ENCODE measurements at regions not wholly inside any gene's neighbourhood (a gene's known extent, or its start where the extent isn't known, plus 50 kb on each side); places are given as distances from the start of the nearest gene placed in this dataset.
A peak's percentile ranks its signal among the peaks of the same experiment; 100 is the strongest.

DNA sequence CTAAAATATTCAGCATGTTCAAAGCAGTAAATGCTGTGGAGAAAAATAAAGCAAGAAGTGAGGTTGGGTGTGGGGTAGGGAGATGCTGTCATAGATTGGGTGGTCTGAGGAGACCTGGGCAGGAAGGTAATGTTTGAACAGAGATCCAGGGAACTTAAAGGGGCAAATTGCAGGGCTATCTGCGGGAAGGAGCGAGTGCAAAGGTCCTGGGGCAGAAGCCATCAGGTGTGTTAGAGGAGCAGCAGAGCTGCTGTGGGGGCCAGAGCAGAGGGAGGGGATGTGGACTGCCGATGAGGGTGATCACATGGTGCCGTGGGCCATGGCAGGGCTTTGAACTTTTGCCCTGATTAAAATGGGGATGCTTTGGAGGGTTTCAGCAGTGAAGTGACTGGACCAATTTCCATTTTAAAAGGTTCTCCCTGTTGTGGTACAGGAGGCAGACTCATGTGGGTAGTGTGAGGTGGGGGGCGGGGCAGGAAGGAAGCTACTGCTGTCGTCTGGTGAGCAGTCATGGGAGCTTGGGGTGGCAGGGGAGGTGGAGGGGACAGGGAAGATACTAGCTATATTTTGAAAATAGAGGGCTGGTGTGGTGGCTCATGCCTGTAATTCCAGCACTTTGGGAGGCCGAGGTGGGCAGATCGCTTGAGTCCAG lies 145.0 kb downstream of the AACS start:
- Mint-ChIP-seq H3K4me3 (no peak overlapping the region), H3K27me3 (ENCODE audit: low read depth) (peaks cover 32% of the 10 kb centered on the region), H3K9me3 (no peaks in the 10 kb centered on the region), H3K36me3 (ENCODE audit: insufficient read depth in 2 of 2) (no peaks in the 10 kb centered on the region), H3K4me1 (ENCODE audit: low read depth) (no peaks in the 10 kb centered on the region), H3K27ac (no peak overlapping the region)
- DNase-seq, result peak in 1 of 2 donors; percentile 12
- peak in 1 of 2 donors; percentile 62 for ATAC-seq (replicated peaks in 1 of 2)

DNA sequence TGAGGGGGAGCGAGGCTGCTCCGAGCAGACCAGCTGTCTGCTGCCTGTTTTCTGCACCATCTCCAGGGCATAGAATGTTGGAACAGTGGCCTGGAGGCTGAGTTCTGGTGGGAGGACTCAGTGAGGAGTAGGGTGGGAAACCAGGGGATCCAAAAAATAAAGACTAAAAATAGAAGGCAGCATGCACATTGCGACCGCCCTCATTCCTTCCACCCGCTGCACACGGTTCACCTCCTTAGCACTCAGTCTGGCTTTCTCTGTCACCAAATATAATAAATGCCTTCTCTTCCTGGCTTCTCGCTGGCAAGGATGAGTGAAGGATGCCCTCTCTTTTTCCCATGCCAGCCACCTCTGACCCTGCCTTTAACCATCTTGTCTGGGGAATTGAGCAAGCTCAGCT lies 146.2 kb downstream of the AACS start:
- no peak overlapping the region for H3K4me3 Mint-ChIP-seq
- no peak for DNase-seq
- H3K27ac Mint-ChIP-seq, result no peak overlapping the region
- H3K9me3 Mint-ChIP-seq, result no peaks in the 10 kb centered on the region
- no peak for ATAC-seq (replicated peaks in 1 of 2)
- H3K27me3 Mint-ChIP-seq (ENCODE audit: low read depth), result peaks cover 32% of the 10 kb centered on the region
- no peaks in the 10 kb centered on the region for H3K36me3 Mint-ChIP-seq (ENCODE audit: insufficient read depth in 2 of 2)
- H3K4me1 Mint-ChIP-seq (ENCODE audit: low read depth), result no peaks in the 10 kb centered on the region

DNA sequence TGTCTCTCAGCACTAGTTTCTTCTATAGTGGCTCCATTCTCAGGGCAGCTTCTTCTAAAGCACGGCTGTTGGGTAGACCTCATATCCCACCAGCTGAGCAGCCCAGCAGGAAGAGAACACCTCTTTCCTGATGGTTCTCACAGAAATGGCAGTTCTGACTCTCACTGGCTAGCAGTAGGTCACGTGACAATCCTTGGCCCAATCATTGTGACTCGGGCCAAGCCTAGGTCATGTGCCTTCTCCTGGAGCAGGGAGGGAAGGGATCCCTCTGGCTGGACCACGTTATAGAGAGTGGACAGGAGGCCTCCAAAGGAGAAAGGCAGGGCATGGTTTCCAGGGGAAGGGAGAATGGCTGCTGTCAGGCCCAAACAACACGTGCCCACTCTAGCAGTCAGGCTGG lies 149.1 kb downstream of the AACS start:
- Mint-ChIP-seq H3K27ac (no peak overlapping the region), H3K9me3 (no peaks in the 10 kb centered on the region), H3K4me3 (no peak overlapping the region), H3K27me3 (ENCODE audit: low read depth) (peaks cover 21% of the 10 kb centered on the region), H3K36me3 (ENCODE audit: insufficient read depth in 2 of 2) (no peaks in the 10 kb centered on the region), H3K4me1 (ENCODE audit: low read depth) (no peaks in the 10 kb centered on the region)
- DNase-seq (no peak), ATAC-seq (replicated peaks in 1 of 2) (no peak)

DNA sequence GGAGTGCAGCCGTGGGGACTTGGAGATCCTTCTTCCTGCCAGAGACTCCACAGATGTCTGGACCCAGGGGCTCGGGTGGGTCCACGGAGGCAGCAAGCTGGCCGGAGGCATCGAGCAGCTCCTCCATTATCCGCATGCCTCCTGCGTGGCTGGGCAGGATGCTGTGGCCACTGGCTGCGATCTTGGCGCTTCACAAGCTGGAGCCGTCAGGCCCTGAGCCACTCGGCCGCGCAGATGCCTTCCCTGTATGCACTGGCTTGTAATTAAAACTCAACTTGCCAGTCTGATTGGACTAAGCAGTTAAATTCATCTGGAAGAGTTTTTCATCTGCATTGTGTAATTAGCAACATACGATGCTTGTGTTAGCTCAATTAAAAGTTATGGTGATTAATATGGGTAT lies 151.5 kb downstream of the AACS start:
- H3K27ac Mint-ChIP-seq, result no peak overlapping the region
- H3K27me3 Mint-ChIP-seq (ENCODE audit: low read depth), result peaks cover 23% of the 10 kb centered on the region
- ATAC-seq (replicated peaks in 1 of 2), result no peak
- H3K9me3 Mint-ChIP-seq, result no peaks in the 10 kb centered on the region
- DNase-seq, result no peak
- peaks cover 0 to 2% of the 10 kb centered on the region in 2 donors for H3K36me3 Mint-ChIP-seq (ENCODE audit: insufficient read depth in 2 of 2)
- H3K4me1 Mint-ChIP-seq (ENCODE audit: low read depth), result peaks cover 4% of the 10 kb centered on the region
- H3K4me3 Mint-ChIP-seq, result no peak overlapping the region

DNA sequence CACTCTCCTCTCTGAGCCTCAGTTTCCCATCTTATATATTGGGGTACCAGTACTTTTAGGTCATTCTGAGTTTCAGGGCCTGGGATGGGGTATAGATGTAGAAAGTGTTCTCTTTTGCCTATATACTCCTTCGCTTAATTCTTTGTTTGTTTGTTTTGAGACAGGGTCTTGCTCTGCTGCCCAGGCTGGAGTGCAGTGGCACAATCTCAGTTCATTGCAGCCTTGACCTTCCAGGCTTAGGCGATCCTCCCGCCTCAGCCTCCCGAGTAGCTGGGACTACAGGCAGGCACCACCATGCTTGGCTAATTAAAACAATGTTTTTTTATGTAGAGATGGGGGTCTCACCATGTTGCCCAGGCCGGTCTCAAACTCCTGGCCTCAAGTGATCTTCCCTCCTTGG lies 152.1 kb downstream of the AACS start:
- ATAC-seq (replicated peaks in 1 of 2), result no peak

DNA sequence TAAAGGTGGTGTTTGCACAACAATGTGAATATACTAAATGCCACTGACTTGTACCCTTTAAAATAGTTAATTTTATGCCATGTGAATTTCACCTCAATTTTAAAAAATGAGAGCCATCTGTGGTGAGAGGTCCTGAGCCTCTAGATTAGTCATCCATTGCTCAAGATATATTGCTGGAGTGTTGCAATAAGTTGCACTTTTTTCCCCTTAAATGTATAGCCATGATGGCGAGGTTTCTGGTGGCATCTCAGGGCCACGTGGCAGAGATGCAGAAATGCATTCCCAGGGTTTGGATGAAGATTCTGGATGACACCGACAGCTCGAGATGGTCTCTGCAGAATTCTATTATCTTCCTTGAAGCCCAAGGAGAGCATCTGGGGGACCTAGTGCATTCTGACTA lies 153.7 kb downstream of the AACS start:
- H3K27me3 Mint-ChIP-seq (ENCODE audit: low read depth), result peaks cover 19% of the 10 kb centered on the region
- no peak overlapping the region for H3K27ac Mint-ChIP-seq
- DNase-seq, result no peak
- no peaks in the 10 kb centered on the region for H3K9me3 Mint-ChIP-seq
- no peak for ATAC-seq (replicated peaks in 1 of 2)
- no peak overlapping the region for H3K4me3 Mint-ChIP-seq
- H3K36me3 Mint-ChIP-seq (ENCODE audit: insufficient read depth in 2 of 2), result peaks cover 0 to 2% of the 10 kb centered on the region in 2 donors
- peaks cover 4% of the 10 kb centered on the region for H3K4me1 Mint-ChIP-seq (ENCODE audit: low read depth)

More for the DNA sequence above, 152.1 kb downstream of the AACS start:
- Mint-ChIP-seq H3K27ac (no peak overlapping the region), H3K9me3 (no peaks in the 10 kb centered on the region), H3K36me3 (ENCODE audit: insufficient read depth in 2 of 2) (peaks cover 0 to 2% of the 10 kb centered on the region in 2 donors), H3K4me1 (ENCODE audit: low read depth) (peaks cover 4% of the 10 kb centered on the region), H3K27me3 (ENCODE audit: low read depth) (peaks cover 25% of the 10 kb centered on the region), H3K4me3 (no peak overlapping the region)
- DNase-seq, result no peak

DNA sequence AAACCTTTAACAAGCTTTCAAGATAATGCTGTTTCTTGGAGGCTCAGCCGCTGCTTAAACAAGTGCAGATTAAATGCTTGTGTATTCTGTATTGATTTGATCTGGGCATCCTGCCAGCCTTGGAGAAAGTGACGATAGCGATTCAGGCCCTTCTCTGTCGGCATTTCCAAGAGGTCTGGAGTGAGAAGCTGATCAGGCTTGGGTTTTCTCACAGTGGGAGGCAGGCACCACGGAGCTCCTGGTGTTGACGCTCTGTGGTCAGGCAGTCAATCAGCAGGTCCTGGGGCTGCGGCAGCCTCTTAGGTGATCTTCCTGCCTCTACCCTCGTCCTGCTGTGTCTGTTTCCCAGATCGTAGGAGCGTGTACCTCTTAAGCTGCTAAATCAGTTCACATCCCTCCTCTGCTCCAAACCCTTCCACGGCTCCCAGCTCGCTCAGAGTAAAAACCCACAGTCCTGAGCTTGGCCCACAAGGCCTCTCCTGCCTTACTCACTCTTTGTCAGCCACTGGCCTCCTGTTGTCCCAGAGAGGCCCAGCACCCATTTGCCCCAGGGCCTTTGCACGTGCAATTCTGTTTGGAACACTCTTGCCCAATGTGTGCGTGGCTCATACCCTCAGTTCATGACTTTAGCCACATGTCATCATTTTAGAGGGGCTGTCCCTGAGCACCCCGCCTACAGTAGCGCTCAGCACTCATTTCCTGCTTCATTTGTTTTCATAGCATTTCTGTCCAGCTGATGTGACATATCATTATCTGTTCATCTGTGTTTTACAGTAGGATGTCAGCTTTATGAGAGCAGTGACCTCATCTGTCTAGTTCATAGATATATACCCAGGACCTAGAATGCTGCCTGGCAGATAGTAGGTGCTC lies 155.4 kb downstream of the AACS start:
- Mint-ChIP-seq H3K27me3 (ENCODE audit: low read depth) (peaks cover 19% of the 10 kb centered on the region), H3K4me1 (ENCODE audit: low read depth) (peaks cover 4% of the 10 kb centered on the region), H3K27ac (no peak overlapping the region), H3K9me3 (no peaks in the 10 kb centered on the region), H3K36me3 (ENCODE audit: insufficient read depth in 2 of 2) (peaks cover 0 to 2% of the 10 kb centered on the region in 2 donors), H3K4me3 (no peak overlapping the region)
- peak in 1 of 2 donors; percentile 39 for ATAC-seq (replicated peaks in 1 of 2)
- no peak for DNase-seq

DNA sequence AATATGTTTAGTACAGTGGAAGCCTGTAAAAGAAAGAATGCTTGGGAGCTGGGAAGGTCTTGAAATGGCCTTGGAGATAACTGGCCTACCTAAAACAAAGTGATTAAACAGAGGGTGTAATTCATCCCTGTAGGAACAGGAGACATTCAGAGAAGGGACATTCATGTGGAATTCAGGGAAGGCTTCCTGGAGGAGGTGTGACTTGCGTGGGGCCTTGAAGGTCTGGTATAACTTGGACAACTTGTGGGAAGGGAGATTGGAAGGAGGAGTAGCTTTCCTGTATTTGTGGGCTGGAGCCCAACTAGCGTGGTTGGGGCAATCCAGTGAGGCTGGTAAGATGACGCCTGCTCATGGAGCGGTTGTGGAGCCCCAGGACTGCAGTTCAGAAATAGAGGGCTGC lies 156.4 kb downstream of the AACS start:
- no peak overlapping the region for H3K4me3 Mint-ChIP-seq
- no peaks in the 10 kb centered on the region for H3K9me3 Mint-ChIP-seq
- H3K27me3 Mint-ChIP-seq (ENCODE audit: low read depth), result peaks cover 19% of the 10 kb centered on the region
- H3K4me1 Mint-ChIP-seq (ENCODE audit: low read depth), result peaks cover 4% of the 10 kb centered on the region
- DNase-seq (no peak), ATAC-seq (replicated peaks in 1 of 2) (no peak)
- no peak overlapping the region for H3K27ac Mint-ChIP-seq
- H3K36me3 Mint-ChIP-seq (ENCODE audit: insufficient read depth in 2 of 2), result peaks cover 0 to 2% of the 10 kb centered on the region in 2 donors

DNA sequence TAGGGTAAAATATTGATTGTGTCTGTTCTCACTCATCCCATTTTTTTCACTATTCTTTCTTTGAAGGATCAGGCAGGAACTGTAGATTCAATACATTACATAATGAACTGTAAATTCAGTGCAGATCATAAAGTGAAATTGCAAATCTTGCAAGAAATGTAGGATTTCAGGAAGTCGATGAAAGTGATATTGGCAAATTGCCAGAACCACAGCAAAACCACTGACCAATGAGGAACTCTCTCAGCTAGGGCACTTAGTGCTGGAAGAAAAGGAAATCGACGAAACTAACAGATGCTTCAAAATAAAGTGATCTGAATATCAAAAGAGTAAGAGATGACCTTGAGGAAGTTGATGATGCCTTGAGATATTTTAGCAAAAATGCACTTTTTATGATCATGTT lies 157.6 kb downstream of the AACS start:
- Mint-ChIP-seq H3K36me3 (ENCODE audit: insufficient read depth in 2 of 2) (peaks cover 0 to 2% of the 10 kb centered on the region in 2 donors), H3K4me3 (no peak overlapping the region), H3K27ac (no peak overlapping the region), H3K27me3 (ENCODE audit: low read depth) (peaks cover 15% of the 10 kb centered on the region), H3K9me3 (no peaks in the 10 kb centered on the region), H3K4me1 (ENCODE audit: low read depth) (peaks cover 4% of the 10 kb centered on the region)
- ATAC-seq (replicated peaks in 1 of 2) (no peak), DNase-seq (no peak)

DNA sequence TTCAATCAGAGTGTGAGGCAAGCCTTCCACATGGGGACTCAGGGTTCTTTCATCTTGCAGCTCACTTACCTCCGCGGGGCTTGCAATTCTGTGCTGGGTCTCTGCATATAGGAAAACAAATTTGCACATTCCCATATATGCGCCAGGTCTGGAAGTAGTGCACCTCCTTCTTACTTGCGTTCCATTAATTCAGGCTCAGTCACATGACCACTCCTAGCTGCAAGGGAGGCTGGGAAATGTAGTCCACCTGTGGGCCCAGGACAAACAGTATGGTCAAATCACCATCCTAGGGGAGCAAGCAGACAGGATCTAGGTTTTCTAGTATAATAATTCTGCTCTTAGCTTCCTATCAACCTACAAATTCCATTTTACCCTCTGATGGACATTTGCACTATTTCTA lies 160.4 kb downstream of the AACS start:
- Mint-ChIP-seq H3K9me3 (no peaks in the 10 kb centered on the region), H3K4me3 (no peak overlapping the region), H3K36me3 (ENCODE audit: insufficient read depth in 2 of 2) (peaks cover 0 to 2% of the 10 kb centered on the region in 2 donors), H3K27me3 (ENCODE audit: low read depth) (peaks cover 13% of the 10 kb centered on the region), H3K27ac (no peak overlapping the region), H3K4me1 (ENCODE audit: low read depth) (peaks cover 4% of the 10 kb centered on the region)
- no peak for ATAC-seq (replicated peaks in 1 of 2)
- no peak for DNase-seq

DNA sequence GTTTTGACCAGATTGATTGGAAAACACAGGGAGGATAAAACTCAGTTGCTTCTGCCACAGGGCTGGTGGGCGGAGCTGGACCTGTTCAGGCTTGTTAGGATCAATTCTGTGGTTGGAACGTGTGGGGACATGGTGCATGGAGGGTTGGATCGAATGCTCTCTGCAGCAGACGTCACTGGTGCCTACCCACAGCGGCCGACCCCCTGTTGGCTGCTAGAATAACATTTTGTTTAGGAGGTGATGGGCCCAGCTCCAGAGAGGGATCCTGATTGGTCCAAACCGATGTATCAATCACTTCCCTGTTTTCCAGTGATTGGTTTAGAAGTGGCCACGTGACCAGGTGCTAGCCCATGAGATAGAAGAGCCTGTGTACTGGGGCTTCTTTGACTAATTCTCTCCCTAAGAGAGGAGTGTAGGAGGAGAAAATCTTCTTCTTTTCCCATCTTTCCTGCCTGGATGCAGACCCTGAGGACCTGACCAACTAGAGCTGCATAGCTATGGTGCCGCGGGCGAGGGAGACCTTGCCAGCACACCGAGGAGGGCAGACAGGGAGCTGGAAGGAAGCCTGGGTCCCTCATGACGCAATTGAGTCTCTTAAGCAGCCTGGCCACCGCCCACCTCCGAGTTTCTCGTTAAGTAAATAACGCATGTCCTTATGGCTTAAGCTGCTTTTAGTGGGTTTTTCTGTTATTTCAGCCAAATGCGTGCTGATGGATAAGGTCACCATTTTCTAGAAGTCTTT lies 163.5 kb downstream of the AACS start:
- ATAC-seq (replicated peaks in 1 of 2) (no peak), DNase-seq (no peak)
- no peaks in the 10 kb centered on the region for H3K9me3 Mint-ChIP-seq
- H3K4me3 Mint-ChIP-seq, result no peak overlapping the region
- H3K36me3 Mint-ChIP-seq (ENCODE audit: insufficient read depth in 2 of 2), result no peaks in the 10 kb centered on the region
- no peaks in the 10 kb centered on the region for H3K27me3 Mint-ChIP-seq (ENCODE audit: low read depth)
- no peaks in the 10 kb centered on the region for H3K4me1 Mint-ChIP-seq (ENCODE audit: low read depth)
- H3K27ac Mint-ChIP-seq, result no peak overlapping the region

DNA sequence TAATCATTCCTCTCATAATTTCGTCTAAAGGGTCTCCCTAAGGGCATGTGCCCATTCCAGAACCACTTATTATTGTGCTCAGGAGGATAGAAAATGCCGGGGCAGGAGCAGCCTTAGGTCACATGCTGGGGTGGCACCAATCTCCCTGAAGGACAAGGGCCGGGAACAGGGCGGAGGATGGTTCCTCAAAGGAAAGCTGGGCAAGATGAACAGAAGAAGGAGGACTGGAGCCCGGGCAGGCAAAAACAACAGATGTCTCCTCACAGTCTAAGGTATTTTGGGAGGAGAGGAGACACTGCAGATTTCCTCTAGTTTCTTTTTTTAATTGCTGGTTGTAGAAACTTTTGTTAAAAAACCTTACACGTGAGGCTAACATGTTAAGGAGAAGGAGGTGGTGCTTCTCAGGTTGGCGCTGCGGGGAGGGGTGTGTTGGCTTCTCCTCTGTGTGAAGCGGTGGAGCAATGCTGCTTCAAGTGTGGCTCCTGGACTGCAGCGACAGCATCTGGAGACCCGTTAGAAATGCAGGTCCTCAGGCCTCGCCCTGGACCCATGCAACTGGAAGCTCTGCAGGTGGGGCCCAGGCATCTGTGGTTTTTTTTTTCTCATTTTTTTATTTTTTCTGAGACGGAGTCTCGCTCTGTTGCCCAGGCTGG lies 164.8 kb downstream of the AACS start:
- Mint-ChIP-seq H3K4me1 (ENCODE audit: low read depth) (no peaks in the 10 kb centered on the region), H3K27me3 (ENCODE audit: low read depth) (no peaks in the 10 kb centered on the region)

DNA sequence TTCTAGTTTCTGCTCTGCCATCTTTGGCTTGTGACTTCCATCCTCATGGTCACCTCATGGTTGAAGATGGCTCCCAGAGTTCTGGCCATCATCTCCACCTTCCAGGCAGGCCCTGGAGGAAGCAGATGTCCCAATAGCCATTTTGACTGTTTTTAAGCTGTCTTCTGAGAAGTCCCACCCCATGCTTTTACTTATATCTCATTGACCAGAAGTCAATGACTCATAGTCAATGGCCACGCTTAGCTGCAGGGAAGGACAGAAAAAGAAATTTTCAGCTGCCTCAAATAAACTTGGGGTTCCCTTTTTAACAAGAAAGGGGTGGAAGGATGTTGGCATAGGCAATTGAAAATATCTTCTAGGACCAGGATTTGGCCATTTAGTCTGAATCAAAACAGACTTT lies 168.1 kb downstream of the AACS start:
- DNase-seq (no peak), ATAC-seq (replicated peaks in 1 of 2) (no peak)
- Mint-ChIP-seq H3K36me3 (ENCODE audit: insufficient read depth in 2 of 2) (no peaks in the 10 kb centered on the region), H3K27ac (no peak overlapping the region), H3K4me1 (ENCODE audit: low read depth) (no peaks in the 10 kb centered on the region), H3K9me3 (no peaks in the 10 kb centered on the region), H3K27me3 (ENCODE audit: low read depth) (no peaks in the 10 kb centered on the region), H3K4me3 (no peak overlapping the region)

More for the DNA sequence above, 164.8 kb downstream of the AACS start:
- Mint-ChIP-seq H3K27ac (no peak overlapping the region), H3K36me3 (ENCODE audit: insufficient read depth in 2 of 2) (no peaks in the 10 kb centered on the region), H3K9me3 (no peaks in the 10 kb centered on the region), H3K4me3 (no peak overlapping the region)
- ATAC-seq (replicated peaks in 1 of 2), result no peak
- DNase-seq, result no peak
